Endodermal cell (in vitro differentiated cells): ENCODE measurements at regions not wholly inside any gene's neighbourhood (a gene's known extent, or its start where the extent isn't known, plus 50 kb on each side); places are given as distances from the start of the nearest gene placed in this dataset.

ENCODE experiments used
- DNase-seq: peaks from one replicate; pipeline ENCODE4 v3.0.0-alpha.2; 2017
- H3K27ac ChIP-seq: 2 replicates; pipeline ENCODE4 v1.5.1; 2013; ENCODE audit warnings: mild to moderate bottlenecking, low read depth, low read length, moderate library complexity
- H3K27me3 ChIP-seq: 2 replicates; pipeline ENCODE4 v1.6.1; 2013; ENCODE audit warnings: mild to moderate bottlenecking, low read length, moderate library complexity; ENCODE audit not compliant: insufficient read depth, control insufficient read depth, poor library complexity, severe bottlenecking
- H3K36me3 ChIP-seq: 2 replicates; pipeline ENCODE4 v1.7.0; 2013; ENCODE audit warnings: mild to moderate bottlenecking, low read length, moderate library complexity; ENCODE audit not compliant: control insufficient read depth, insufficient read depth
- H3K4me1 ChIP-seq: one replicate; pipeline ENCODE4 v1.7.0; 2013; ENCODE audit warnings: low read length; ENCODE audit not compliant: control insufficient read depth, insufficient read depth
- H3K4me3 ChIP-seq: 2 replicates; pipeline ENCODE4 v1.5.1; 2013; ENCODE audit warnings: mild to moderate bottlenecking, low read length, moderate library complexity
- H3K9ac ChIP-seq: 2 replicates; pipeline ENCODE4 v1.6.1; 2013; ENCODE audit warnings: mild to moderate bottlenecking, low read length, moderate library complexity; ENCODE audit not compliant: poor library complexity, severe bottlenecking; ENCODE audit errors: extremely low read depth
- H3K9me3 ChIP-seq: 2 replicates; pipeline ENCODE4 v1.6.1; 2013; ENCODE audit warnings: mild to moderate bottlenecking, low read length, moderate library complexity; ENCODE audit not compliant: control insufficient read depth
- H3K27ac Mint-ChIP-seq: 2 replicates; pipeline ENCODE4 v1.8.0; 2020; ENCODE audit warnings: mixed read lengths
- H3K27me3 Mint-ChIP-seq: 2 replicates; pipeline ENCODE4 v1.8.0; 2021; ENCODE audit warnings: mild to moderate bottlenecking, mixed read lengths; ENCODE audit not compliant: insufficient read depth
- H3K36me3 Mint-ChIP-seq: 2 replicates; pipeline ENCODE4 v1.8.0; 2020; ENCODE audit warnings: low read depth, mixed read lengths
- H3K4me1 Mint-ChIP-seq: 2 replicates; pipeline ENCODE4 v1.8.0; 2020; ENCODE audit warnings: mixed read lengths
- H3K4me3 Mint-ChIP-seq: 2 replicates; pipeline ENCODE4 v1.8.0; 2020; ENCODE audit warnings: mild to moderate bottlenecking, moderate library complexity, mixed read lengths
- H3K9me3 Mint-ChIP-seq: 2 replicates; pipeline ENCODE4 v1.8.0; 2020; ENCODE audit warnings: mild to moderate bottlenecking, mixed read lengths
- CTCF ChIP-seq: fragments of 200-600 bp; sonication (generic); conservative IDR thresholded peaks from 2 replicates; pipeline ENCODE4 v1.5.0; 2021; ENCODE audit warnings: antibody characterized with exemption, mild to moderate bottlenecking
- WGBS, 2 experiments: methylation state at CpG; one replicate each; pipeline versions ENCODE4 v1.1.5 to v1.1.7; 2013; ENCODE audit warnings: missing lambda C conversion rate in 2 of 2, mixed read lengths in 1 of 2; ENCODE audit not compliant: insufficient coverage in 1 of 2, insufficient read length in 1 of 2; 5-methylcytosine and 5-hydroxymethylcytosine counted together

GRCh38 chr4:149972407-149972806 is 105.8 kb upstream of the DCLK2 start:
- Mint-ChIP-seq H3K27ac (no peak overlapping the region), H3K9me3 (no peaks in the 10 kb centered on the region), H3K27me3 (no peaks in the 10 kb centered on the region), H3K36me3 (no peaks in the 10 kb centered on the region), H3K4me1 (no peaks in the 10 kb centered on the region), H3K4me3 (no peak overlapping the region)
- Histone ChIP-seq H3K4me3 (no peak overlapping the region), H3K36me3 (no peaks in the 10 kb centered on the region), H3K9ac (no peak overlapping the region), H3K27ac (no peak overlapping the region), H3K27me3 (no peaks in the 10 kb centered on the region), H3K9me3 (no peaks in the 10 kb centered on the region), H3K4me1 (no peaks in the 10 kb centered on the region)
- WGBS, 2 experiments = 74 to 83% methylated on average over 1 of the region's 2 CpGs
- TF ChIP-seq CTCF = no peak
- no peak for DNase-seq

GRCh38 chr4:149973181-149973580 is 105.1 kb upstream of the DCLK2 start:
- H3K4me3 Mint-ChIP-seq = no peak overlapping the region
- no peaks in the 10 kb centered on the region for H3K36me3 Mint-ChIP-seq
- no peak for TF ChIP-seq CTCF
- Histone ChIP-seq H3K4me3 (no peak overlapping the region), H3K27me3 (no peaks in the 10 kb centered on the region), H3K4me1 (no peaks in the 10 kb centered on the region), H3K9me3 (no peaks in the 10 kb centered on the region), H3K9ac (no peak overlapping the region), H3K36me3 (no peaks in the 10 kb centered on the region), H3K27ac (no peak overlapping the region)
- WGBS, 2 experiments = 94% methylated on average over 2 of the region's 2 CpGs; no CpG with 5 or more reads in 1 of the 2 experiments
- H3K27me3 Mint-ChIP-seq = no peaks in the 10 kb centered on the region
- H3K4me1 Mint-ChIP-seq = no peaks in the 10 kb centered on the region
- no peaks in the 10 kb centered on the region for H3K9me3 Mint-ChIP-seq
- DNase-seq = no peak
- no peak overlapping the region for H3K27ac Mint-ChIP-seq

GRCh38 chr4:149975172-149975571 is 103.1 kb upstream of the DCLK2 start:
- Histone ChIP-seq H3K4me3 (no peak overlapping the region), H3K4me1 (no peaks in the 10 kb centered on the region), H3K9me3 (no peaks in the 10 kb centered on the region), H3K9ac (no peak overlapping the region), H3K27me3 (no peaks in the 10 kb centered on the region), H3K36me3 (no peaks in the 10 kb centered on the region), H3K27ac (no peak overlapping the region)
- H3K9me3 Mint-ChIP-seq = no peaks in the 10 kb centered on the region
- H3K36me3 Mint-ChIP-seq = no peaks in the 10 kb centered on the region
- 93% methylated on average over 1 of the region's 1 CpG; no CpG with 5 or more reads in 1 of the 2 experiments for WGBS, 2 experiments
- no peak overlapping the region for H3K4me3 Mint-ChIP-seq
- DNase-seq = no peak
- no peak for TF ChIP-seq CTCF
- H3K27me3 Mint-ChIP-seq = no peaks in the 10 kb centered on the region
- no peak overlapping the region for H3K27ac Mint-ChIP-seq
- H3K4me1 Mint-ChIP-seq = no peaks in the 10 kb centered on the region
